Endodermal cell (in vitro differentiated cells): ENCODE measurements at regions not wholly inside any gene's neighbourhood (a gene's known extent, or its start where the extent isn't known, plus 50 kb on each side); places are given as distances from the start of the nearest gene placed in this dataset.
"Not testable (repeated sequence)": the region's sequence is repeated elsewhere in the genome, so short reads cannot be mapped to it uniquely, and the experiment has no call there.

Source experiments
- DNase-seq: peaks from one replicate; pipeline ENCODE4 v3.0.0-alpha.2; 2017
- H3K27ac ChIP-seq: 2 replicates; pipeline ENCODE4 v1.5.1; 2013; ENCODE audit warnings: mild to moderate bottlenecking, low read depth, low read length, moderate library complexity
- H3K27me3 ChIP-seq: 2 replicates; pipeline ENCODE4 v1.6.1; 2013; ENCODE audit warnings: mild to moderate bottlenecking, low read length, moderate library complexity; ENCODE audit not compliant: insufficient read depth, control insufficient read depth, poor library complexity, severe bottlenecking
- H3K36me3 ChIP-seq: 2 replicates; pipeline ENCODE4 v1.7.0; 2013; ENCODE audit warnings: mild to moderate bottlenecking, low read length, moderate library complexity; ENCODE audit not compliant: control insufficient read depth, insufficient read depth
- H3K4me1 ChIP-seq: one replicate; pipeline ENCODE4 v1.7.0; 2013; ENCODE audit warnings: low read length; ENCODE audit not compliant: control insufficient read depth, insufficient read depth
- H3K4me3 ChIP-seq: 2 replicates; pipeline ENCODE4 v1.5.1; 2013; ENCODE audit warnings: mild to moderate bottlenecking, low read length, moderate library complexity
- H3K9ac ChIP-seq: 2 replicates; pipeline ENCODE4 v1.6.1; 2013; ENCODE audit warnings: mild to moderate bottlenecking, low read length, moderate library complexity; ENCODE audit not compliant: poor library complexity, severe bottlenecking; ENCODE audit errors: extremely low read depth
- H3K9me3 ChIP-seq: 2 replicates; pipeline ENCODE4 v1.6.1; 2013; ENCODE audit warnings: mild to moderate bottlenecking, low read length, moderate library complexity; ENCODE audit not compliant: control insufficient read depth
- H3K27ac Mint-ChIP-seq: 2 replicates; pipeline ENCODE4 v1.8.0; 2020; ENCODE audit warnings: mixed read lengths
- H3K27me3 Mint-ChIP-seq: 2 replicates; pipeline ENCODE4 v1.8.0; 2021; ENCODE audit warnings: mild to moderate bottlenecking, mixed read lengths; ENCODE audit not compliant: insufficient read depth
- H3K36me3 Mint-ChIP-seq: 2 replicates; pipeline ENCODE4 v1.8.0; 2020; ENCODE audit warnings: low read depth, mixed read lengths
- H3K4me1 Mint-ChIP-seq: 2 replicates; pipeline ENCODE4 v1.8.0; 2020; ENCODE audit warnings: mixed read lengths
- H3K4me3 Mint-ChIP-seq: 2 replicates; pipeline ENCODE4 v1.8.0; 2020; ENCODE audit warnings: mild to moderate bottlenecking, moderate library complexity, mixed read lengths
- H3K9me3 Mint-ChIP-seq: 2 replicates; pipeline ENCODE4 v1.8.0; 2020; ENCODE audit warnings: mild to moderate bottlenecking, mixed read lengths
- WGBS, 2 experiments: methylation state at CpG; one replicate each; pipeline versions ENCODE4 v1.1.5 to v1.1.7; 2013; ENCODE audit warnings: missing lambda C conversion rate in 2 of 2, mixed read lengths in 1 of 2; ENCODE audit not compliant: insufficient coverage in 1 of 2, insufficient read length in 1 of 2; 5-methylcytosine and 5-hydroxymethylcytosine counted together
- TF ChIP-seq, protein P1 (sequence below): fragments of 200-600 bp; sonication (generic); conservative IDR thresholded peaks from 2 replicates; pipeline ENCODE4 v1.5.0; 2021; ENCODE audit warnings: antibody characterized with exemption, mild to moderate bottlenecking

DNA sequence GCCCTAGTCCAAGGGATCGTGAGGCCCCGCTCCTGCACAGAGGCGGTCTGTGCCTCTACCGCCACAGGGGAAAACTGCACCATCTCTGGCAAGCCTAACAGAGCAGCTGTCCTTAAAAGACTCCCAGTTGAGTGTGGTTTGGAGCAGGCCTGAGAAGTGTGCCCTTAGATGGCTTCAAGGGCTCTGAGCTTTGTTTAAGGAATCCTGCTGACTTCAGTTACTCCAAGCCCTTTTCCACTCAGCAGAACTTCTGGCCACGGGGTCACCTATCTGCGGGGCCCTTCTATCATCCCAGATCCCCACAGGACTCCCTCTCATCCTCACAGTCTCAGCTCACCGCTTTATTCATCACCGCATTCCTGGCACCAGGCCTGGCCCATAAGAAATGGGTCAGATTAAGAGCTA, 131.5 kb downstream of the CCDC74A start:
- TF ChIP-seq, protein P1, sequence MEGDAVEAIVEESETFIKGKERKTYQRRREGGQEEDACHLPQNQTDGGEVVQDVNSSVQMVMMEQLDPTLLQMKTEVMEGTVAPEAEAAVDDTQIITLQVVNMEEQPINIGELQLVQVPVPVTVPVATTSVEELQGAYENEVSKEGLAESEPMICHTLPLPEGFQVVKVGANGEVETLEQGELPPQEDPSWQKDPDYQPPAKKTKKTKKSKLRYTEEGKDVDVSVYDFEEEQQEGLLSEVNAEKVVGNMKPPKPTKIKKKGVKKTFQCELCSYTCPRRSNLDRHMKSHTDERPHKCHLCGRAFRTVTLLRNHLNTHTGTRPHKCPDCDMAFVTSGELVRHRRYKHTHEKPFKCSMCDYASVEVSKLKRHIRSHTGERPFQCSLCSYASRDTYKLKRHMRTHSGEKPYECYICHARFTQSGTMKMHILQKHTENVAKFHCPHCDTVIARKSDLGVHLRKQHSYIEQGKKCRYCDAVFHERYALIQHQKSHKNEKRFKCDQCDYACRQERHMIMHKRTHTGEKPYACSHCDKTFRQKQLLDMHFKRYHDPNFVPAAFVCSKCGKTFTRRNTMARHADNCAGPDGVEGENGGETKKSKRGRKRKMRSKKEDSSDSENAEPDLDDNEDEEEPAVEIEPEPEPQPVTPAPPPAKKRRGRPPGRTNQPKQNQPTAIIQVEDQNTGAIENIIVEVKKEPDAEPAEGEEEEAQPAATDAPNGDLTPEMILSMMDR, result no peak
- no peaks in the 10 kb centered on the region for H3K4me1 ChIP-seq
- no peak overlapping the region for H3K27ac ChIP-seq
- no peak overlapping the region for H3K4me3 Mint-ChIP-seq
- peaks cover 14% of the 10 kb centered on the region for H3K27me3 Mint-ChIP-seq
- H3K4me3 ChIP-seq, result no peak overlapping the region
- H3K27ac Mint-ChIP-seq, result no peak overlapping the region
- H3K9ac ChIP-seq, result no peak overlapping the region
- no peaks in the 10 kb centered on the region for H3K9me3 ChIP-seq
- H3K36me3 Mint-ChIP-seq, result no peaks in the 10 kb centered on the region
- H3K27me3 ChIP-seq, result no peaks in the 10 kb centered on the region
- no peaks in the 10 kb centered on the region for H3K36me3 ChIP-seq
- no peaks in the 10 kb centered on the region for H3K4me1 Mint-ChIP-seq
- DNase-seq, result no peak
- 73 to 93% methylated on average over 3 to 8 of the region's 8 CpGs for WGBS, 2 experiments
- H3K9me3 Mint-ChIP-seq, result no peaks in the 10 kb centered on the region

DNA sequence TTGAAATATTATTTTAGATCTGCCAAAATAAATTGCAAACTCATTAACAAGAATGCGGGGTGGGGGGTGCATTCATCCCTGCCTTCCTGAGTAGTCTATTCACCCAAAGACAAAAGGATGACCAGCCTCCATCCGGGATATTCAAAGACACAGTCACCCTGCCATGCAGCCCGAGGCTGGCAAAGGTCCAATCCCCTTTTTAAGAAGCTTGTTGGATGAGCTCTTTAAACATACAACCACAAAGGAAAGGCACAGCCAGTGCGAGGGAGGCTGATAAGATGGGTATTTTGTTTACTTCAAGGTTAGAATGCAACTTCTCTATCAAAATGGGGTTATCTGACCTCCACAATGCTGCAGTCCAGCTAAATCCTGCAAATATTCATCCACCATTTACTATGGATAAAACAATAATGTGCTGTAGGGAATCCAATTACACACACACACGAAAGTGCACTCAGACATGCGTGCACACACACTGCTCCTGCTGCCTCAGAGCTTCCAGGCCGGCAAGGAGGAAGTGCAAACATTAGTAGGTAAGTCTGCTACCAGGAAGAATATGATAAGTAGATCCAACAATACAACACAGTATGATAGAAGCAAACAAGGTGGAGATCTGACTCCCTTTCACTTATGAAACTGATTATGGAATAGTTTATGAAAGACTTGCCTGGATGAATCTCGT, 133.6 kb downstream of the CCDC74A start:
- not testable (repeated sequence) for H3K4me3 Mint-ChIP-seq, H3K9me3 ChIP-seq, DNase-seq, H3K27ac ChIP-seq, H3K4me1 Mint-ChIP-seq, H3K36me3 Mint-ChIP-seq, H3K9ac ChIP-seq, H3K27ac Mint-ChIP-seq, H3K9me3 Mint-ChIP-seq, H3K4me1 ChIP-seq, H3K36me3 ChIP-seq, H3K27me3 ChIP-seq, H3K4me3 ChIP-seq
- 68% methylated on average over 7 of the region's 8 CpGs; no CpG with 5 or more reads in 1 of the 2 experiments for WGBS, 2 experiments
- H3K27me3 Mint-ChIP-seq, result peaks cover 12% of the 10 kb centered on the region

DNA sequence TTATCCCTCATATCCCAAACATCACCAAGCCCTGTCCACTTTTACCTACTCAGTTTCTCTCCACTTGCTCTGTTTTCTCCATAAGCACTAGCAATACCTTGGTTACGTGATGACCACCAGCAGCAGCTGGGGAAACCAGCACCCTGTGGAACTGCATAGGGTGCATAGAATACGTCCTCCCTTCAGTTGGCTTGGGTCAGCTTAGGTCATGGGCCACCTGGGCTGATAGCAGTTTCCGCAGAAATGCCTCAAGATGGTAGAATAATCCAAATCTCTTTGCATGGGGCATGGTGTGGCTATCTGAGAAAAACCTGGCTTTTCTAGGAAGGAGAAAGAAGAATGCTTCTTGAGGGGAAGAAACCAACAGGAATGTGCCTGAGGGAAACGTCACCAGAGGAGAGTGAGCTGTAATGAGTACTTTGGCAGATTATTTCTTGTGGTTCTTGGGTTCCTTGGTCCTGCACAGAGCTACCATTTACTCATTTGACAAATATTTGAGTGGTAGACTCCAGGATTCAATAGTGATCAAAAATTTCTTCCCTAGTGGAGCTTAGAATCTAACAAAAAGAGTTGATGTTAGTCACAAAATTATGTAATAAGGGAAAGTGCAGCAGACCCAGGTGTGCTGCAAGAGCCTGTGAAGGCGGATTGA, 134.3 kb downstream of the CCDC74A start:
- 93 to 100% methylated on average over 3 to 5 of the region's 5 CpGs for WGBS, 2 experiments
- peaks cover 12% of the 10 kb centered on the region for H3K27me3 Mint-ChIP-seq
- H3K27me3 ChIP-seq, H3K9me3 ChIP-seq, H3K36me3 Mint-ChIP-seq, H3K36me3 ChIP-seq, DNase-seq, H3K4me3 Mint-ChIP-seq, H3K9ac ChIP-seq, H3K9me3 Mint-ChIP-seq, H3K4me1 ChIP-seq, H3K27ac ChIP-seq, H3K4me1 Mint-ChIP-seq, H3K4me3 ChIP-seq, H3K27ac Mint-ChIP-seq: not testable (repeated sequence)

DNA sequence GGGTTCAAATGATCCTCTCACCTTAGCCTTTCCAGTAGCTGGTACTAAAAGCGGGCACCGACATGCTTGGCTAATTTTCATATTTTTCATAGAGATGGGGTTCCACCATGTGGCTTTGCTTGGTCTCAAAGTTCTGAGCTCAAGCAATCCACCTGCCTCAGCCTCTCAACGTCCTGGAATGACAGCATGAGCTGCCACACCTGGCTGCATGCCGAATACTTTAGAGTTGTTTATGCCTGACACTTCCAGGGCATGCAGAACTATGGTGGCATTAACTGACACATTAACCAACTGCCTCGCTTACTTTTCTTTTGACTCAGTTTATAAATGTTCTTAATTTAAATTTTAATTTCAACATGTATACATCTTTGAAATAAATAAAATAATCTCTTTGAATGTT, 135.8 kb downstream of the CCDC74A start:
- 88 to 89% methylated on average over 3 to 5 of the region's 5 CpGs for WGBS, 2 experiments
- DNase-seq, result not testable (repeated sequence)

DNA sequence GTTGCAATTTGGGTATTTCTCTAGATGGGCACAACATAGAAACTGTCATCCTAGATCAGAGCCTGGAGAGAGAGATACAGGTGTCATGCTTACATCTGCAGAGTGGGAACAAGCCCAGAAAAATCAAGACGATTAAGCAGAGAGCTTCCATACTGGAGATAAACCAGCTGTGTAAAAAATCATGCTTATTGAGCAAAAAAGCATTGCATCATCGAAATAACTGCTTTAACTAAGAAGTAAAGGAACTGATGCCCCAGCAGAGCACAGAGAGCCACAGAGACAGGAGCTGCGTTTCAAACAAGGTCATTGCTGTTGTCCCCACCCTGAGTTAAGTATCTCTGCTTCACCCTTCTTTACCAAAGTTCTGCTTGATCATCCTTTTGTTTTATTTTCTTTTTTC, 138.0 kb downstream of the CCDC74A start:
- H3K4me3 Mint-ChIP-seq, H3K9ac ChIP-seq, H3K27ac Mint-ChIP-seq, H3K4me1 ChIP-seq, H3K36me3 ChIP-seq, DNase-seq, H3K27ac ChIP-seq, H3K27me3 ChIP-seq, H3K4me3 ChIP-seq, H3K4me1 Mint-ChIP-seq, H3K36me3 Mint-ChIP-seq: not testable (repeated sequence)
- Mint-ChIP-seq H3K9me3 (peaks cover 15% of the 10 kb centered on the region), H3K27me3 (peaks cover 27% of the 10 kb centered on the region)
- 77 to 85% methylated on average over 3 of the region's 3 CpGs for WGBS, 2 experiments
- peaks cover 16% of the 10 kb centered on the region for H3K9me3 ChIP-seq

More for the DNA sequence above, 135.8 kb downstream of the CCDC74A start:
- not testable (repeated sequence) for H3K36me3 ChIP-seq, H3K27me3 ChIP-seq, H3K4me1 Mint-ChIP-seq, H3K36me3 Mint-ChIP-seq, H3K9me3 ChIP-seq, H3K9ac ChIP-seq, H3K27ac Mint-ChIP-seq, H3K4me3 Mint-ChIP-seq, H3K9me3 Mint-ChIP-seq, H3K4me3 ChIP-seq, H3K27ac ChIP-seq, H3K4me1 ChIP-seq
- peaks cover 12% of the 10 kb centered on the region for H3K27me3 Mint-ChIP-seq

DNA sequence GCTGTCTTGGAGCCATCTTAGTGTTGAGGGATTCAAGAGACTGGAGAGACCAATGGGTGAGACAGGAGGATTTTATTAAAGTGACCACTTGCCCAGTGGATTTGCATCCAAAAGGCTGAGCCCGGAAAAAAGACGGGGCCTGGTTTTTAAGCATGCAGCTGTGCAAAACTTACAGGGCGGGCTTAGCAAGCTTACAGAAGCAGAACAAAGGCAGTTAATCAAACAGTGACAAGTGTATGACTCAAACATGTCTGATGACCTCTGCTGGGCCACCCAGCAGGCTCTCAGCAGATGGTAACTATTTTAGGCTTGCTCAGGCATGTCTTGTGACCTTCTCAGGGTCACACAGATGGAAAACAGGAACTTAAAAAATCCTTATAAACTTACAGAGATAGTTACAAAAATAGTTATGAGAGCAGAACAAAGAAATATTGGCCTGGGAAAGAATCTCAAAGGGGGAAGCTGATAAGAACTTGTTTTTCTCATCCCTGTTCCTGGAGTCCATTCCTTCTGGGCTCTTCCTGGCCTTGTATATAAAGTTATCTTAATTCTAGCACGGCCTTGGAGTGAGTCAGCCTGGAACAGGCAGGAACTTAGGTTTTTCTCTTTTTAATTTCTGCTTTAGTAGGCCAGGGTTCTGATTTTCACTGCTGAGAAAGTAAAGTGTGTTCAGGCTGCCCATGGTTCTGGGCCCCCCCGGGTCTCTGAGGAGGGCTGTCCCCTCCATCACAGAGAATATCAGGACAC, 141.3 kb downstream of the CCDC74A start:
- peaks cover 13% of the 10 kb centered on the region for H3K27me3 ChIP-seq
- not testable (repeated sequence) for H3K36me3 Mint-ChIP-seq, H3K36me3 ChIP-seq, H3K4me3 Mint-ChIP-seq, H3K4me3 ChIP-seq, H3K27ac ChIP-seq, H3K9ac ChIP-seq, H3K4me1 ChIP-seq, H3K4me1 Mint-ChIP-seq, H3K27ac Mint-ChIP-seq, DNase-seq
- H3K27me3 Mint-ChIP-seq, result peaks cover 50% of the 10 kb centered on the region
- 76 to 89% methylated on average over 3 to 5 of the region's 5 CpGs for WGBS, 2 experiments
- H3K9me3 ChIP-seq, result peaks cover 16% of the 10 kb centered on the region
- H3K9me3 Mint-ChIP-seq, result peaks cover 15% of the 10 kb centered on the region
